ENCODE measurements at regions not wholly inside any gene's neighbourhood (a gene's known extent, or its start where the extent isn't known, plus 50 kb on each side); places are given as distances from the start of the nearest gene placed in this dataset.

DNA sequence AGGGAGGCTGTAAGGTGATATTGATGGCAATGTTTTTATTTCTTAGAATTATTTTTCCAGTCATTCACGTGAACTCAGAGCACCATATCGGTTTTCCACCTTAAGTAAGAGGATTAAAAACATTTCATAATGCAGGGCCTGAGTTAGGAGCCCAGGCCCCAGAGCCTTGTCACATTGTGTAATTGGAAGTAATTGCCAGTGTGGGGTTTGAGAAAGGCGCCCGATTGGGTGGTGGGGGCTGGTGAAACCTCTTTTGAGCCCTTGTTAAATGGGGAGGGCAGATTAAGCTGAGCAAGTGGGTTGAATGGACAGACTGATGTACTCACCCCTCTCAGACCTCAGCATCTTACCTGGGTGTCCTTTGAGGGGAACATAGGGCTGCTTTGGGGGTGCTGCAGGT lies 116.7 kb upstream of the PITX1 start:
- intact Hi-C loops (cut with micrococcal nuclease), result no loop called here
- no peaks in the 10 kb centered on the region for H3K4me1 ChIP-seq (ENCODE audit: control insufficient read depth, extremely low read depth, insufficient read depth, low read length)
- TF ChIP-seq, protein P1, sequence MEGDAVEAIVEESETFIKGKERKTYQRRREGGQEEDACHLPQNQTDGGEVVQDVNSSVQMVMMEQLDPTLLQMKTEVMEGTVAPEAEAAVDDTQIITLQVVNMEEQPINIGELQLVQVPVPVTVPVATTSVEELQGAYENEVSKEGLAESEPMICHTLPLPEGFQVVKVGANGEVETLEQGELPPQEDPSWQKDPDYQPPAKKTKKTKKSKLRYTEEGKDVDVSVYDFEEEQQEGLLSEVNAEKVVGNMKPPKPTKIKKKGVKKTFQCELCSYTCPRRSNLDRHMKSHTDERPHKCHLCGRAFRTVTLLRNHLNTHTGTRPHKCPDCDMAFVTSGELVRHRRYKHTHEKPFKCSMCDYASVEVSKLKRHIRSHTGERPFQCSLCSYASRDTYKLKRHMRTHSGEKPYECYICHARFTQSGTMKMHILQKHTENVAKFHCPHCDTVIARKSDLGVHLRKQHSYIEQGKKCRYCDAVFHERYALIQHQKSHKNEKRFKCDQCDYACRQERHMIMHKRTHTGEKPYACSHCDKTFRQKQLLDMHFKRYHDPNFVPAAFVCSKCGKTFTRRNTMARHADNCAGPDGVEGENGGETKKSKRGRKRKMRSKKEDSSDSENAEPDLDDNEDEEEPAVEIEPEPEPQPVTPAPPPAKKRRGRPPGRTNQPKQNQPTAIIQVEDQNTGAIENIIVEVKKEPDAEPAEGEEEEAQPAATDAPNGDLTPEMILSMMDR (IDR thresholded peaks at IDR 0.05; ENCODE audit: extremely low read depth in 1 of 2, insufficient read depth in 1 of 2, low read depth in 1 of 2, low read length in 2 of 2), result no peak
- no peak for TF ChIP-seq GATA2 (IDR thresholded peaks at IDR 0.05; ENCODE audit: insufficient read depth, insufficient read length, low read depth, low read length)
- no peak for TF ChIP-seq POLR2A (IDR thresholded peaks at IDR 0.05; ENCODE audit: low read depth, low read length)
- no peak for TF ChIP-seq FOS (IDR thresholded peaks at IDR 0.05; ENCODE audit: borderline replicate concordance, insufficient read depth, low read length)
- TF ChIP-seq MYC (IDR thresholded peaks at IDR 0.05; ENCODE audit: low read depth, low read length), result no peak
- TF ChIP-seq, protein P2, sequence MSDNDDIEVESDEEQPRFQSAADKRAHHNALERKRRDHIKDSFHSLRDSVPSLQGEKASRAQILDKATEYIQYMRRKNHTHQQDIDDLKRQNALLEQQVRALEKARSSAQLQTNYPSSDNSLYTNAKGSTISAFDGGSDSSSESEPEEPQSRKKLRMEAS (IDR thresholded peaks at IDR 0.05; ENCODE audit: insufficient read depth, insufficient read length), result no peak
- TF ChIP-seq EZH2 (IDR thresholded peaks at IDR 0.05; ENCODE audit: borderline replicate concordance, low read depth, low read length, severe bottlenecking), result no peak
- TF ChIP-seq JUN (IDR thresholded peaks at IDR 0.05; ENCODE audit: borderline replicate concordance, insufficient read depth, insufficient read length, low read depth), result no peak
- no peak for TF ChIP-seq POLR2AphosphoS5 (IDR thresholded peaks at IDR 0.05; ENCODE audit: insufficient read depth, low read depth, low read length)
- no peaks in the 10 kb centered on the region for H3K36me3 ChIP-seq (ENCODE audit: control insufficient read depth in 2 of 2, extremely low read depth in 1 of 2, insufficient read depth in 2 of 2, low read length in 2 of 2)
- DNase-seq (ENCODE audit: low read depth, low spot score) (no peak), FAIRE-seq (no peak)
- no peak overlapping the region for H3K4me3 ChIP-seq (replicated peaks in 1 of 3; ENCODE audit: insufficient read depth in 1 of 3, low read depth in 1 of 3, low read length in 3 of 3)
- no peaks in the 10 kb centered on the region for H3K79me2 ChIP-seq (ENCODE audit: control insufficient read depth, insufficient read depth, low read length)
- no peaks in the 10 kb centered on the region for H3K27me3 ChIP-seq (ENCODE audit: control insufficient read depth in 2 of 2, insufficient read depth in 2 of 2, low read length in 2 of 2)
- no peak overlapping the region for H3K27ac ChIP-seq (ENCODE audit: insufficient read depth, low read depth, low read length)
- no peak overlapping the region for H2AFZ ChIP-seq (ENCODE audit: low read depth, low read length)
- dilution Hi-C loops (cut with MboI; ENCODE audit: extremely low pct_ligation_motif_present, low sequenced_read_pairs), result no loop called here
- ChIA-PET POLR2A (no interaction called here), CTCF (no interaction called here)
- H4K20me1 ChIP-seq (replicated peaks; ENCODE audit: control insufficient read depth, extremely low read depth, insufficient read depth, low read length), result no peaks in the 10 kb centered on the region
- H3K4me2 ChIP-seq (ENCODE audit: insufficient read depth, low read length), result no peak overlapping the region
- H3K9me1 ChIP-seq (replicated peaks; ENCODE audit: control insufficient read depth, extremely low read depth, insufficient read depth, low read length), result no peaks in the 10 kb centered on the region
- no peak overlapping the region for H3K9ac ChIP-seq (replicated peaks; ENCODE audit: extremely low read depth, insufficient read depth, low read length)
- no peaks in the 10 kb centered on the region for H3K9me3 ChIP-seq (replicated peaks; ENCODE audit: control insufficient read depth, insufficient read depth, low read length)
- no TSS peak for BruUV-seq (replicated peaks)
